ENCODE measurements at regions not wholly inside any gene's neighbourhood (a gene's known extent, or its start where the extent isn't known, plus 50 kb on each side); places are given as distances from the start of the nearest gene placed in this dataset.

DNA sequence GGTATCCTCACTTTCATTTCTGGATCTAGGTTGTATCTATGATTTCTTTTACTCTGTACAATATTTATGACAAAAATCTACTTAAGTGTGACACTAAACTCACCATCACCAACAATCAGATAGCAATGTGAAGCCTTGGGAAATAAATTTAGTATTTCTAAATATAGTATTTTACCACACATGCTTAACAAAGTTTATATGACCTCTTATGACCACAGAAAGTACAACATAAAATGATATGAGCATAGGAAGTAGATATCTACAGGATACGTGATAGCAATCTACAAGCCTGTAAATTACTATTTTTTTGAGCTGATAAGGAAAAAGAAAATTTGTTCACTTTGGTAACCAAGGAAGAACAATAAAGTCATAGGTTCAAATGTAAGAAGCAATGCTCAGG, 910.4 kb upstream of the CITED2 start:
- intact Hi-C loops (cut with DNase I) = no loop called here
- no peaks in the 10 kb centered on the region for H3K27me3 ChIP-seq
- H3K9me3 ChIP-seq (replicated peaks in 1 of 3) = no peaks in the 10 kb centered on the region
- H3K4me1 ChIP-seq (replicated peaks in 1 of 2) = no peaks in the 10 kb centered on the region
- 53 to 71% (median 62%) methylated on average over 1 of the region's 1 CpG for WGBS, 4 donors
- no peak overlapping the region for H3K4me3 ChIP-seq
- no peak for DNase-seq
- no peaks in the 10 kb centered on the region for H3K36me3 ChIP-seq (replicated peaks in 1 of 2)
- TF ChIP-seq, protein P1, sequence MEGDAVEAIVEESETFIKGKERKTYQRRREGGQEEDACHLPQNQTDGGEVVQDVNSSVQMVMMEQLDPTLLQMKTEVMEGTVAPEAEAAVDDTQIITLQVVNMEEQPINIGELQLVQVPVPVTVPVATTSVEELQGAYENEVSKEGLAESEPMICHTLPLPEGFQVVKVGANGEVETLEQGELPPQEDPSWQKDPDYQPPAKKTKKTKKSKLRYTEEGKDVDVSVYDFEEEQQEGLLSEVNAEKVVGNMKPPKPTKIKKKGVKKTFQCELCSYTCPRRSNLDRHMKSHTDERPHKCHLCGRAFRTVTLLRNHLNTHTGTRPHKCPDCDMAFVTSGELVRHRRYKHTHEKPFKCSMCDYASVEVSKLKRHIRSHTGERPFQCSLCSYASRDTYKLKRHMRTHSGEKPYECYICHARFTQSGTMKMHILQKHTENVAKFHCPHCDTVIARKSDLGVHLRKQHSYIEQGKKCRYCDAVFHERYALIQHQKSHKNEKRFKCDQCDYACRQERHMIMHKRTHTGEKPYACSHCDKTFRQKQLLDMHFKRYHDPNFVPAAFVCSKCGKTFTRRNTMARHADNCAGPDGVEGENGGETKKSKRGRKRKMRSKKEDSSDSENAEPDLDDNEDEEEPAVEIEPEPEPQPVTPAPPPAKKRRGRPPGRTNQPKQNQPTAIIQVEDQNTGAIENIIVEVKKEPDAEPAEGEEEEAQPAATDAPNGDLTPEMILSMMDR (IDR thresholded peaks at IDR 0.05) = no peak
- no peak for TF ChIP-seq POLR2A (IDR thresholded peaks at IDR 0.05)
- H3K27ac ChIP-seq = no peak overlapping the region

DNA sequence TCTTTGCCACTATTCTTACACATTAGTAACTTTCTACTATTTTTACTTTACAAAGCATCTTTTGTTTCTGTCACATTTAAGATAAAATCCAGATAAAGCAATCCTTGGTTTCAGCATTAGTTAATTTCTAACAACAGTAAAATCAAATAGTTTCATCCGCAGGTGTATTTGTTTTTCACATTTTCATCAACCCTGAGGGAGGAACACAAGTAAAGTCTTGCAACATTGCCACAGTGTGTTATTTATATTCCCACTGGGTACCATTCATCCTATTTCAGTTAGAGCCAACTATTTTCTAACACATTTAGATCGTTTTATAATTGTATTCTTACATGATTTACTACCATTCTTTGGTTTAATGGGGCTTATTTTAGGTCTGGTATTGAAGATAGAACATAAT, 908.7 kb upstream of the CITED2 start:
- no peaks in the 10 kb centered on the region for H3K27me3 ChIP-seq
- DNase-seq = no peak
- no peak overlapping the region for H3K4me3 ChIP-seq
- H3K9me3 ChIP-seq (replicated peaks in 1 of 3) = no peaks in the 10 kb centered on the region
- no peaks in the 10 kb centered on the region for H3K36me3 ChIP-seq (replicated peaks in 1 of 2)
- TF ChIP-seq, protein P1 (IDR thresholded peaks at IDR 0.05) = no peak
- TF ChIP-seq POLR2A (IDR thresholded peaks at IDR 0.05) = no peak
- H3K27ac ChIP-seq = no peak overlapping the region
- intact Hi-C loops (cut with DNase I) = no loop called here
- H3K4me1 ChIP-seq (replicated peaks in 1 of 2) = no peaks in the 10 kb centered on the region
- WGBS, 4 donors = 52 to 61% (median 58%) methylated on average over 2 of the region's 2 CpGs

DNA sequence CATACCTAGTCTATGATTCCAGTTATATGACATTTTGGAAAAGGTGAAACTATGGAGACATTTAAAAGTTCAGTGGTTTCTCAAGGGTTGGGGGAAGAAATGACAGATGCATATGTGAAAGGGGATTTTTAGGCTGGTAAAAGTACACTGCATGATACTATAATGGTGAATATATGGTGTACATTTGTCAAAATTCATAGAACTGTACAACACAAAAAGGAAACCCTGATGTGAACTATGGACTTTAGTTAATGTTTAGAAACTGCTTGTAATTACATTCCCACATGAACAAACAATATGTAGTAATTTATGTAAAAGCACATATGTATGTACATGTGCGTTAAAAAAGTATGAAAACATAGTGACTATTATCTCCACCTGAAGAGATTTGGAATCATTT, 907.3 kb upstream of the CITED2 start:
- no peak for DNase-seq
- H3K36me3 ChIP-seq (replicated peaks in 1 of 2) = no peaks in the 10 kb centered on the region
- H3K27ac ChIP-seq = no peak overlapping the region
- no peaks in the 10 kb centered on the region for H3K9me3 ChIP-seq (replicated peaks in 1 of 3)
- H3K4me1 ChIP-seq (replicated peaks in 1 of 2) = no peaks in the 10 kb centered on the region
- TF ChIP-seq, protein P1 (IDR thresholded peaks at IDR 0.05) = no peak
- TF ChIP-seq POLR2A (IDR thresholded peaks at IDR 0.05) = no peak
- 91 to 94% (median 92%) methylated on average over 1 of the region's 1 CpG for WGBS, 4 donors
- intact Hi-C loops (cut with DNase I) = no loop called here
- H3K27me3 ChIP-seq = no peaks in the 10 kb centered on the region
- H3K4me3 ChIP-seq = no peak overlapping the region

DNA sequence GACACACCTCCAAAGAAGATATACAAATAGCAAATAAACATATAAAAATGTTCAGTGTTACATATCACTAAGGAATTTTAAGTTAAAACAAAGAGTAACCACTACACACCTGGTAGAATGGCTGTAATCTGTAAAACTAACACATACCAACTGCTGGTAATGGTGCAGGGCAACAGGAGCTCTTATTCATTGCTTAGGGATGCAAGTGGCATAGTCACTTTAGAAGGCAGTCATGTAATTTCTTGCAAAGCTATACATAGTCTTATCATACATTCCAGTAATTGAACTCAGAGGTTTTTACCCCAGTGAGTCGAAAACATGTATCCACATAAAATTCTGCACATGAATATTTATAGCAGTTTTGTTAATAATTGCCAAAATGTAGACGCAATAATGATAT, 906.8 kb upstream of the CITED2 start:
- H3K27me3 ChIP-seq = no peaks in the 10 kb centered on the region
- no peak overlapping the region for H3K4me3 ChIP-seq
- H3K27ac ChIP-seq = no peak overlapping the region
- no peak for DNase-seq
- intact Hi-C loops (cut with DNase I) = no loop called here
- no peaks in the 10 kb centered on the region for H3K9me3 ChIP-seq (replicated peaks in 1 of 3)
- WGBS, 4 donors = 91 to 95% (median 93%) methylated on average over 2 of the region's 2 CpGs
- H3K4me1 ChIP-seq (replicated peaks in 1 of 2) = no peaks in the 10 kb centered on the region
- TF ChIP-seq POLR2A (IDR thresholded peaks at IDR 0.05) = no peak
- TF ChIP-seq, protein P1 (IDR thresholded peaks at IDR 0.05) = no peak
- no peaks in the 10 kb centered on the region for H3K36me3 ChIP-seq (replicated peaks in 1 of 2)
